HepG2 (cell line): ENCODE measurements at regions not wholly inside any gene's neighbourhood (a gene's known extent, or its start where the extent isn't known, plus 50 kb on each side); places are given as distances from the start of the nearest gene placed in this dataset.

Experiments
- ATAC-seq: fragments of 200-7000 bp; cut with Tn5 transposase; 3 replicates; pipeline ENCODE4 v1.9.1; 2020; ENCODE audit warnings: mild to moderate bottlenecking, moderate library complexity
- BruUV-seq: library from RNA; stranded (reverse); fragments of 400-500 nt; replicated peaks from 2 replicates; lab custom pipeline; 2021; lab: Mats Ljungman, UMichigan
- CTCF ChIA-PET: fragments of 300-600 bp; formaldehyde crosslinking; extraction: SDS; loops from one replicate; lab custom pipeline; 2021; ENCODE audit warnings: low total read pairs, inconsistent platforms, low intra/inter-chr PET ratio; lab: Yijun Ruan, JAX
- POLR2A ChIA-PET: fragments of 350-600 bp; sonication (Branson Sonifier 250); formaldehyde crosslinking; loops from one replicate; lab custom pipeline; 2020; ENCODE audit warnings: antibody characterized with exemption, inconsistent platforms; lab: Yijun Ruan, JAX
- DNase-seq: peaks from one replicate; pipeline ENCODE4 v3.0.0-alpha.2; 2015; ENCODE audit warnings: low spot score
- FAIRE-seq: peaks from 3 replicates; lab custom pipeline; 2011; peaks lifted over from hg19 to GRCh38; lab: Jason Lieb, UNC
- H2AFZ ChIP-seq: one replicate; pipeline ENCODE4 v1.6.1; 2011; ENCODE audit warnings: low read length, inconsistent platforms
- H3K27ac ChIP-seq: fragments of 300-600 bp; 3 replicates; pipeline ENCODE4 v1.8.0; 2011; ENCODE audit warnings: mixed run types, mild to moderate bottlenecking, mixed read lengths, low read length, inconsistent platforms; ENCODE audit not compliant: insufficient read depth; ENCODE audit errors: extremely low read length
- H3K27me3 ChIP-seq, 2 experiments: fragments of 200-600 bp in 1 of 2; 2 replicates in 1 of 2; 3 replicates in 1 of 2; pipeline versions ENCODE4 v1.6.0 to v1.8.0; 2011; ENCODE audit warnings: low read length in 2 of 2, mild to moderate bottlenecking in 2 of 2, moderate library complexity in 2 of 2, inconsistent platforms in 1 of 2; ENCODE audit not compliant: insufficient read depth in 2 of 2, control insufficient read depth in 1 of 2
- H3K36me3 ChIP-seq, 2 experiments: fragments of 200-600 bp in 1 of 2; replicated peaks in 1 of 2; 2 replicates in 1 of 2; 3 replicates in 1 of 2; pipeline versions ENCODE4 v1.5.1 to v1.8.0; 2011; ENCODE audit warnings: low read length in 2 of 2, inconsistent platforms in 1 of 2; ENCODE audit not compliant: insufficient read depth in 2 of 2, control insufficient read depth in 1 of 2
- H3K4me1 ChIP-seq: 2 replicates; pipeline ENCODE4 v1.5.1; 2012; ENCODE audit warnings: low read length, inconsistent platforms; ENCODE audit not compliant: insufficient read depth
- H3K4me2 ChIP-seq: 2 replicates; pipeline ENCODE4 v1.6.0; 2011; ENCODE audit warnings: low read depth, low read length, inconsistent platforms
- H3K4me3 ChIP-seq, 3 experiments: fragments of 200-600 bp in 1 of 3; sonication (generic), shearing (Covaris generic) in 1 of 3; replicated peaks in 1 of 3; 2 replicates each; pipeline ENCODE4 v1.5.1; 2011 to 2016; ENCODE audit warnings: low read length in 3 of 3, inconsistent platforms in 2 of 3, low read depth in 2 of 3, mild to moderate bottlenecking in 2 of 3, control low read depth in 1 of 3, mixed read lengths in 1 of 3; ENCODE audit not compliant: insufficient read depth in 1 of 3
- H3K79me2 ChIP-seq: one replicate; pipeline ENCODE4 v1.6.1; 2011; ENCODE audit warnings: low read length, inconsistent platforms; ENCODE audit not compliant: insufficient read depth
- H3K9ac ChIP-seq: 2 replicates; pipeline ENCODE4 v1.6.0; 2011; ENCODE audit warnings: mild to moderate bottlenecking, low read depth, low read length, inconsistent platforms; ENCODE audit not compliant: insufficient read depth
- H3K9me3 ChIP-seq: 2 replicates; pipeline ENCODE4 v1.5.1; 2012; ENCODE audit warnings: mild to moderate bottlenecking, low read length
- H4K20me1 ChIP-seq: 2 replicates; pipeline ENCODE4 v1.6.0; 2011; ENCODE audit warnings: inconsistent platforms, mild to moderate bottlenecking, low read length, moderate library complexity; ENCODE audit not compliant: insufficient read depth
- ARID3A ChIP-seq: IDR thresholded peaks from 2 replicates; pipeline ENCODE4 v1.6.1; 2012; ENCODE audit warnings: low read depth, low read length, improper control_type of control experiment
- ATF7 ChIP-seq, 2 experiments: fragments of 450-650 bp in 1 of 2; sonication (generic) in 1 of 2; formaldehyde crosslinking in 1 of 2; IDR thresholded peaks; 2 replicates each; pipeline versions ENCODE4 v1.4.0 to v1.6.1; 2016 to 2020; ENCODE audit warnings: antibody characterized with exemption in 1 of 2, mild to moderate bottlenecking in 1 of 2, missing genetic modification reagents in 1 of 2
- GRHL1 ChIP-seq: sonication (generic); formaldehyde crosslinking; conservative IDR thresholded peaks from 2 replicates; pipeline ENCODE4 v1.8.0; 2022; ENCODE audit warnings: missing genetic modification reagents
- HNF1B ChIP-seq: sonication (generic); formaldehyde crosslinking; IDR thresholded peaks from 2 replicates; pipeline ENCODE4 v1.5.1; 2020; ENCODE audit warnings: mild to moderate bottlenecking, moderate library complexity, missing genetic modification reagents
- KDM3A ChIP-seq: IDR thresholded peaks from 2 replicates; pipeline ENCODE4 v1.6.1; 2018; ENCODE audit warnings: low read depth, missing compliant biosample characterization
- SMARCE1 ChIP-seq: fragments of 450-650 bp; IDR thresholded peaks from 2 replicates; pipeline ENCODE4 v1.6.1; 2017; ENCODE audit warnings: borderline replicate concordance
- THAP7 ChIP-seq: sonication (generic); formaldehyde crosslinking; IDR thresholded peaks from 2 replicates; pipeline ENCODE4 v1.8.1; 2023; ENCODE audit warnings: mild to moderate bottlenecking, missing genetic modification reagents
- ZNF224 ChIP-seq: sonication (generic); formaldehyde crosslinking; IDR thresholded peaks from 2 replicates; pipeline ENCODE4 v1.5.0; 2020; ENCODE audit warnings: mild to moderate bottlenecking, missing genetic modification reagents
- ZNF569 ChIP-seq: sonication (generic); formaldehyde crosslinking; IDR thresholded peaks from 2 replicates; pipeline ENCODE4 v1.5.0; 2020; ENCODE audit warnings: mild to moderate bottlenecking, missing genetic modification reagents, moderate library complexity, borderline replicate concordance
- ZNF576 ChIP-seq: sonication (generic); formaldehyde crosslinking; IDR thresholded peaks from 2 replicates; pipeline ENCODE4 v1.4.0; 2020; ENCODE audit warnings: mild to moderate bottlenecking, missing genetic modification reagents
- ZNF577 ChIP-seq: sonication (generic); formaldehyde crosslinking; IDR thresholded peaks from 2 replicates; pipeline ENCODE4 v1.4.0; 2020; ENCODE audit warnings: mild to moderate bottlenecking, low read depth, missing genetic modification reagents, borderline replicate concordance
- ZNF597 ChIP-seq: sonication (generic); formaldehyde crosslinking; IDR thresholded peaks from 2 replicates; pipeline ENCODE4 v1.5.0; 2020; ENCODE audit warnings: missing genetic modification reagents
- ZNF616 ChIP-seq: sonication (generic); formaldehyde crosslinking; IDR thresholded peaks from 2 replicates; pipeline ENCODE4 v1.5.0; 2020; ENCODE audit warnings: low read depth, mild to moderate bottlenecking, missing genetic modification reagents
- ZNF710 ChIP-seq: sonication (generic); formaldehyde crosslinking; IDR thresholded peaks from 2 replicates; pipeline ENCODE4 v1.5.0; 2020; ENCODE audit warnings: mild to moderate bottlenecking, missing genetic modification reagents, borderline replicate concordance
- ZSCAN31 ChIP-seq: sonication (generic); formaldehyde crosslinking; IDR thresholded peaks from 2 replicates; pipeline ENCODE4 v1.5.0; 2020; ENCODE audit warnings: low read depth, mild to moderate bottlenecking, missing genetic modification reagents
- WGBS: methylation state at CpG from one replicate; pipeline ENCODE4 v1.1.6; 2017; ENCODE audit warnings: low lambda C conversion rate; 5-methylcytosine and 5-hydroxymethylcytosine counted together
- in situ Hi-C: cut with HindIII; loops from 2 replicates; pipeline ENCODE4 v1.10.0; 2017; ENCODE audit warnings: low pct_unique_long_range_greater_than_20kb; ENCODE audit not compliant: extremely low pct_ligation_motif_present
- intact Hi-C: fragments of 100-400 bp; cut with micrococcal nuclease; formaldehyde crosslinking; loops from one replicate; pipeline ENCODE4 v1.10.0; 2022; ENCODE audit not compliant: unreplicated experiment

- in situ Hi-C loops (no loop called here), intact Hi-C loops (no loop called here)
- Histone ChIP-seq H3K9me3 (no peaks in the 10 kb centered on the region), H3K4me3 (no peak overlapping the region), H3K27me3 (peaks cover 5 to 59% of the 10 kb centered on the region in 2 experiments; a peak in 3 of 5 replicates), H2AFZ (no peak overlapping the region), H3K79me2 (no peaks in the 10 kb centered on the region), H3K27ac (no peak overlapping the region), H4K20me1 (no peaks in the 10 kb centered on the region; the same call in 1 of the 2 replicates), H3K9ac (no peak overlapping the region), H3K36me3 (no peaks in the 10 kb centered on the region), H3K4me1 (no peaks in the 10 kb centered on the region), H3K4me2 (no peak overlapping the region)
- BruUV-seq, result no TSS peak
- DNase-seq (no peak), FAIRE-seq (no peak), ATAC-seq (no peak)
- ChIA-PET CTCF (no interaction called here), POLR2A (no interaction called here)
- WGBS, result 44% methylated on average over 6 of the region's 6 CpGs
- TF ChIP-seq ZNF710 (CRISPR knock-in tag) (no peak), KDM3A (CRISPR knock-in tag) (no peak), ZNF569 (CRISPR knock-in tag) (no peak), ZSCAN31 (CRISPR knock-in tag) (no peak), ATF7 (IDR thresholded peaks at IDR 0.05) (no peak), ATF7 (CRISPR knock-in tag; IDR thresholded peaks at IDR 0.05) (no peak), ZNF577 (no peak), GRHL1 (CRISPR knock-in tag) (no peak), ARID3A (no peak), HNF1B (CRISPR knock-in tag) (no peak), ZNF576 (CRISPR knock-in tag) (no peak), ZNF597 (CRISPR knock-in tag) (no peak), THAP7 (CRISPR knock-in tag) (no peak), SMARCE1 (no peak), ZNF616 (CRISPR knock-in tag) (no peak), ZNF224 (CRISPR knock-in tag) (no peak)
Measured at GRCh38 chr6:33945931-33946330, 142.1 kb upstream of the MLN start.
